LNCAP (cell line): ENCODE measurements at regions not wholly inside any gene's neighbourhood (a gene's known extent, or its start where the extent isn't known, plus 50 kb on each side); places are given as distances from the start of the nearest gene placed in this dataset.

Experiments
- CTCF ChIP-seq: fragments of 450-650 bp; IDR thresholded peaks from 2 replicates; pipeline ENCODE4 v1.5.1; 2017; ENCODE audit warnings: mild to moderate bottlenecking

GRCh38 chr2:129548880-129549279 lies 430.6 kb upstream of the RAB6C start:
- TF ChIP-seq CTCF: no peak

- TF ChIP-seq CTCF: no peak
Observed at GRCh38 chr2:129550536-129550935, 428.9 kb upstream of the RAB6C start.

- no peak for TF ChIP-seq CTCF
Observed at GRCh38 chr2:129554373-129554772, 425.1 kb upstream of the RAB6C start.

GRCh38 chr2:129559101-129559500 lies 420.4 kb upstream of the RAB6C start:
- no peak for TF ChIP-seq CTCF

- no peak for TF ChIP-seq CTCF
Observed at GRCh38 chr2:129565551-129566109, 413.8 kb upstream of the RAB6C start.

- no peak for TF ChIP-seq CTCF
Observed at GRCh38 chr2:129575431-129575830, 404.0 kb upstream of the RAB6C start.

DNA sequence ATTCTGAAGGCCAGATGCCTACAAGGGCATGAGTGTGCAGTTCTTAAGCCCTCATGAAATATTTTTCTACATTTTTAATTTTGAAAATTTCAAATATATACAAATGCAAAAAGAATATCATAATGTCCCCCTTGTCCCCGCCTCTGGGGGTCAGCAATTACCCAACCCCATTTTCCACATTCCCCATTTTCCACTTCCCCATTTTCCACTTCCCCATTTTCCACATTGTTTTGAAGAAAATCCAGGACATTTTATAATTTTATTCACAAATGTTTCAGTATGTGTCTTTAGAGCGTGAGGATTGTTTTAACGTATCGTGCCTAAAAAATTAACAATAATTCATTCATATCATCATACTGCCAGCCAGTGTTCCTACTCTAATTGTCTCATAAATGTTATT lies 403.6 kb upstream of the RAB6C start:
- no peak for TF ChIP-seq CTCF

GRCh38 chr2:129580001-129580400 lies 399.5 kb upstream of the RAB6C start:
- TF ChIP-seq CTCF: no peak
